ENCODE measurements at regions not wholly inside any gene's neighbourhood (a gene's known extent, or its start where the extent isn't known, plus 50 kb on each side); places are given as distances from the start of the nearest gene placed in this dataset.
"Not testable (repeated sequence)": the region's sequence is repeated elsewhere in the genome, so short reads cannot be mapped to it uniquely, and the experiment has no call there.

DNA sequence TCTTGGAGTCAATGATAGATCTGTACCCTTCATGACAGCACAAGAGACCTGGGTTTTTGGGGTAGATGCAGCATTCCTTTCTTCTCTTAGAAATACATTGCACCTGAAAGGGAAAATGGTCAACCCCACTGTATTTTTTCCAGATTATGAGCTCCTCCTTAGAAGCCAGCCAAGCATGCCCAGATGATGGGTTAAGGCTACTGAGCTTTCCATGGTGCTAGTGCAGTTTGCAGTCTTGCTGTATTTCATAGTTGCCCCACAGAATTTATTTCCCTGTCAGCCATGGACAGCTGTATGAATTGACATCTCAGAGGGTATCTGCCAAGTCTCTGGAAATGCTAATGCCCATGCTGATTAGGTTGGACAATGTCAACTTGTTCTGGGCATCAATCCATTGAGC, 73.7 kb upstream of the H2AZ1 start:
- Histone ChIP-seq H3K27ac (ENCODE audit: low read length) (no peak overlapping the region), H3K4me3 (ENCODE audit: low read length) (no peak overlapping the region), H3K9ac (ENCODE audit: low read length) (no peak overlapping the region), H3K4me1 (ENCODE audit: control insufficient read depth, low read depth, low read length) (peaks cover 12% of the 10 kb centered on the region), H3K27me3 (ENCODE audit: control insufficient read depth, insufficient read depth, low read length) (no peaks in the 10 kb centered on the region), H3K9me3 (ENCODE audit: control insufficient read depth, low read depth, low read length) (no peaks in the 10 kb centered on the region), H3K36me3 (ENCODE audit: control insufficient read depth, low read depth, low read length) (no peaks in the 10 kb centered on the region)

DNA sequence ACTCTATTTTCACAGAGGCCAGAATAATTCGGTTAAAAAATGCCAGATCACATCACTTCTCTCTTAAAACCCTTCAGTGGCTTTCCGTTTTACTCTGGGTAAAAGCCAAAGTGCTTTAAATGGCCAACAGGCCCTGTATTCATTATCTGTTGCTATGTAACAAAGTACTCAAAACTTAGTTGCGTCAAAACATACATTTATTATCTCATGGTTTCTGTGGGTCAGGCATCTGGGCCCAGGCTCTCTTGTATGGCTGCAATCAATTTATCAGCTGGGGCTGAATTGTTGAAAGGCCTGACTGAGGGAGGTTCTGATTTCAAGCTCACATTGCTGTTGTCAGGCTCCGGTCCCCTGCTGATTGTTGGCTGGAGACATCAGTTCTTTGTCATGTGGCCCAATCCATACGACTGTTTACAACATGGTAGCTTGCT, 72.7 kb upstream of the H2AZ1 start:
- Histone ChIP-seq H3K9ac (ENCODE audit: low read length) (no peak overlapping the region), H3K4me3 (ENCODE audit: low read length) (no peak overlapping the region), H3K27me3 (ENCODE audit: control insufficient read depth, insufficient read depth, low read length) (no peaks in the 10 kb centered on the region), H3K9me3 (ENCODE audit: control insufficient read depth, low read depth, low read length) (no peaks in the 10 kb centered on the region), H3K4me1 (ENCODE audit: control insufficient read depth, low read depth, low read length) (peaks cover 12% of the 10 kb centered on the region), H3K36me3 (ENCODE audit: control insufficient read depth, low read depth, low read length) (no peaks in the 10 kb centered on the region), H3K27ac (ENCODE audit: low read length) (no peak overlapping the region)

DNA sequence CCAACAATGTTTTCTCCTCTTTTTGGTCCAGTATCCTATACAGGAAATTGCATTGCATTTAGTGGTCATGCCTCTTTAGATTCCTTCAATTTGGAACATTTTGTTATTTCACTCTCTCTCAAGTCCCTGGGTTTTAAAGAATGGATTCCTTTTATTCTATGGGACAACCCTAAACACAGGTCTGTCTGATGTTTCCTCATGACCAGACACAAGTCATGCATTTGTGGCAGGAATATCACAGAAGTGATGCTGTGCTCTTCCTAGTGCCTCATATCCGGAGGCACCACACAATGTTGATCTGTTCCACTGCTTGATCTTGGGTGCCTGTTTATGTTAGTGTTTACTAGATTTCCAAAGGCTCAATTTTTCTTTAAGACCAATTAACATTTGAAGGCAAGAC, 69.7 kb upstream of the H2AZ1 start:
- no peak overlapping the region for H3K27ac ChIP-seq (ENCODE audit: low read length)
- H3K9ac ChIP-seq (ENCODE audit: low read length): no peak overlapping the region
- H3K4me3 ChIP-seq (ENCODE audit: low read length): no peak overlapping the region
- peaks cover 12% of the 10 kb centered on the region for H3K4me1 ChIP-seq (ENCODE audit: control insufficient read depth, low read depth, low read length)
- H3K27me3 ChIP-seq (ENCODE audit: control insufficient read depth, insufficient read depth, low read length): no peaks in the 10 kb centered on the region
- no peaks in the 10 kb centered on the region for H3K36me3 ChIP-seq (ENCODE audit: control insufficient read depth, low read depth, low read length)
- H3K9me3 ChIP-seq (ENCODE audit: control insufficient read depth, low read depth, low read length): no peaks in the 10 kb centered on the region

DNA sequence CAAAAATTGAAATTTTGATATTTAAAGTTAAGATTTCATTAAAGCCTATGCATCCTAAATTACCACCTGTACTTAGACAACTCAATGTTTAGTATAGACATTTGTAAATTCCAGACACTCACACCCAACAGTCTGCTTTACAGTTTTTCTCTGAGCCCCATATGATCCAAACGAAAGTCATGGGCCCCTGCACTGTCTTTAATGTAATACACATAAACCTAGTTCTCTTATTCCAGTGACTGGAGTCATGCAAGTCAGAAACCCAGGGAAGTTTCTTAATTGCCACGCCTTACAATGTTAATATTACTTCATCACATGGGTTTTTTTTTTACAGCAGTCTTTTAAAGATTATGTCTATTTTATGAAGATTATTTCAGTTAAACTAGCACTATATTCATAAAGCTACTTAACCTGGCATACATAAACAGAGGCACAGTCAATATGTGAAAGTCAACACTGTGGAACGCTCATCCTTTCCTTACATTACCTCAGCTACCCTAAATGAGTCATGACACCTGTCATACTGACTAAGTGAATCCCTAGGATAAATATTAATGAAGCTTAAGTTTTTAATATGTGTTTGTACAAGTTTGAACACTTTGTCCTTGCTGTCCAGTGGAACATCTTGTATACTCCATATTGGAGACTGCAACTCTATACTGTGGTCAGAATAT, 67.7 kb upstream of the H2AZ1 start:
- Histone ChIP-seq H3K27ac (ENCODE audit: low read length) (no peak overlapping the region), H3K36me3 (ENCODE audit: control insufficient read depth, low read depth, low read length) (no peaks in the 10 kb centered on the region), H3K27me3 (ENCODE audit: control insufficient read depth, insufficient read depth, low read length) (no peaks in the 10 kb centered on the region), H3K9me3 (ENCODE audit: control insufficient read depth, low read depth, low read length) (no peaks in the 10 kb centered on the region), H3K4me3 (ENCODE audit: low read length) (no peak overlapping the region), H3K9ac (ENCODE audit: low read length) (no peak overlapping the region), H3K4me1 (ENCODE audit: control insufficient read depth, low read depth, low read length) (peaks cover 7% of the 10 kb centered on the region)

DNA sequence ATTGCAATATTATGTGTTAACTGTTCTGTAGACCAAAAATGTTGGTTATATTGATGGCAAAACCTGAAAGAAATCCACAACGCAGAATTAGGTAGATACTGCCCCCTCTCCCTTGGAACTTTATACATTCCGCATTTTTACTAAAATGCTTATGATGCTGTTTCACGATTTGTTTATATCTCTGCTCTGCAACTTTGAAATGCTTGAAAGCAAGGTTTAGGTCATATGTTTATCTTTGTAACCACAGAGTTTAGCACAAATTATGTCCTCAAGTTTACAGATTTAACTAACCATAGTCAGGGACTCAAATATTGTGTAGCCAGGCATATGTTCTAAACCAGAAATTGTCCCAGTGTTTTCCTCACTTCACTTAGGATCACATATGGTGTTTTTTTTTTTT, 66.1 kb upstream of the H2AZ1 start:
- no peaks in the 10 kb centered on the region for H3K4me1 ChIP-seq (ENCODE audit: control insufficient read depth, low read depth, low read length)
- no peak overlapping the region for H3K4me3 ChIP-seq (ENCODE audit: low read length)
- no peak overlapping the region for H3K9ac ChIP-seq (ENCODE audit: low read length)
- no peaks in the 10 kb centered on the region for H3K36me3 ChIP-seq (ENCODE audit: control insufficient read depth, low read depth, low read length)
- no peak overlapping the region for H3K27ac ChIP-seq (ENCODE audit: low read length)
- H3K27me3 ChIP-seq (ENCODE audit: control insufficient read depth, insufficient read depth, low read length): no peaks in the 10 kb centered on the region
- no peaks in the 10 kb centered on the region for H3K9me3 ChIP-seq (ENCODE audit: control insufficient read depth, low read depth, low read length)

DNA sequence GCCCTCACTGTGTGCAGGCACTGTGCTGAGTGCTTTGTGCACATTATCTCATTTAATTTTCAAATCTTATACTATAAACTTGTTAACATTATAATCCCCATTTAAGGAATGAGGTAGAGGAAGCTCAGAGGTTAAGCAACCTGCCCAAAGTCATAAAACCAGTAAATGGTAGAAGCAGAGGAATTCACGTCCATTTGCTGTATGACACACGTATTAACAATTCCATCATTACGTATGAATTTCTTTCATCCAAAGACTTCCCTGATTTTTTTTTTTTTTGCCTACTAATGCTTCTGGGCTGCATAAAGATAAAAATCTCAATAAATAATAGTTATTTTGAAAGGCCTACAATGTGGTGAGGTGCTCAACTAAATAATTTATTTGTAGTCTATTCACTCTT, 64.5 kb upstream of the H2AZ1 start:
- Histone ChIP-seq H3K9me3 (ENCODE audit: control insufficient read depth, low read depth, low read length) (no peaks in the 10 kb centered on the region), H3K27me3 (ENCODE audit: control insufficient read depth, insufficient read depth, low read length) (no peaks in the 10 kb centered on the region), H3K36me3 (ENCODE audit: control insufficient read depth, low read depth, low read length) (no peaks in the 10 kb centered on the region), H3K9ac (ENCODE audit: low read length) (no peak overlapping the region), H3K4me3 (ENCODE audit: low read length) (no peak overlapping the region), H3K4me1 (ENCODE audit: control insufficient read depth, low read depth, low read length) (no peaks in the 10 kb centered on the region), H3K27ac (ENCODE audit: low read length) (no peak overlapping the region)

DNA sequence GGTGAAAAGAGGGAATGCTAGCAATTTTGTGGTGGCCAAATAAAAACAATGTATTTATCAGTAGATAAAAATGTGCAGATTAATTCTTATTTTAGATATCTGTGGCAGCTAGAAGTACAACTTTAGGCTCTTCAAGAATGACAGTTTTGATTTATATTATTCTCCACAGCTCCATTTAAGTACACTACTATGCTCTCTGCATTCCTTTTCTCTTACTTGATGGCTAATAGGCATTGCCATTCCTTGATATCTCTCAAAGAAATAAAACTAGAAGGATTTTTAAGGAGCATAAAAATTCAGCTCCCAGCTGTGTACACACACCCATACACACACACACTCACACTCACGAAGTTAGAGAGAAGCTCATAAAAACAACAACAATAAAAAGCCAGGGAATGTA, 59.4 kb upstream of the H2AZ1 start:
- Histone ChIP-seq H3K4me3 (ENCODE audit: low read length) (no peak overlapping the region), H3K9ac (ENCODE audit: low read length) (no peak overlapping the region), H3K27me3 (ENCODE audit: control insufficient read depth, insufficient read depth, low read length) (no peaks in the 10 kb centered on the region), H3K27ac (ENCODE audit: low read length) (no peak overlapping the region), H3K4me1 (ENCODE audit: control insufficient read depth, low read depth, low read length) (no peaks in the 10 kb centered on the region), H3K9me3 (ENCODE audit: control insufficient read depth, low read depth, low read length) (no peaks in the 10 kb centered on the region), H3K36me3 (ENCODE audit: control insufficient read depth, low read depth, low read length) (no peaks in the 10 kb centered on the region)

DNA sequence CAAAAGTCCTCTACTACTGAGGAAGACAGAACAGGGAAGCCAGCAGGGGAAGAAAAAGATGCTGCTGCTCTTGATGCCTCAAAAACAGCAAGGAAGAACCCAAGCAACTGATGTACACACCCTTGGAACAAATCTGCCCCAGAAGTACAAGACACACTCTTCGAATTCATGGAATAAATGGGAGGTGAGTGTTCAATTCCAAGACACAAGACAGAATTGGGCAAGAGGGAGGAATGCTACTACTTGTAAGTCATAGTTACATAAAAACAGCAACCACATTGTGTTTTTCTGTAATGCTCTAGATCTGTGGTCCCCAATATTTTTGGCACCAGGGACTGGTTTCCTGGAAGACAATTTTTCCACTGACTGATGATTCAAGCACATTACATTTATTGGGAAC, 58.0 kb upstream of the H2AZ1 start:
- no peaks in the 10 kb centered on the region for H3K27me3 ChIP-seq (ENCODE audit: control insufficient read depth, insufficient read depth, low read length)
- H3K36me3 ChIP-seq (ENCODE audit: control insufficient read depth, low read depth, low read length): no peaks in the 10 kb centered on the region
- H3K4me3 ChIP-seq (ENCODE audit: low read length): no peak overlapping the region
- H3K9me3 ChIP-seq (ENCODE audit: control insufficient read depth, low read depth, low read length): no peaks in the 10 kb centered on the region
- no peak overlapping the region for H3K9ac ChIP-seq (ENCODE audit: low read length)
- H3K4me1 ChIP-seq (ENCODE audit: control insufficient read depth, low read depth, low read length): no peaks in the 10 kb centered on the region
- no peak overlapping the region for H3K27ac ChIP-seq (ENCODE audit: low read length)

DNA sequence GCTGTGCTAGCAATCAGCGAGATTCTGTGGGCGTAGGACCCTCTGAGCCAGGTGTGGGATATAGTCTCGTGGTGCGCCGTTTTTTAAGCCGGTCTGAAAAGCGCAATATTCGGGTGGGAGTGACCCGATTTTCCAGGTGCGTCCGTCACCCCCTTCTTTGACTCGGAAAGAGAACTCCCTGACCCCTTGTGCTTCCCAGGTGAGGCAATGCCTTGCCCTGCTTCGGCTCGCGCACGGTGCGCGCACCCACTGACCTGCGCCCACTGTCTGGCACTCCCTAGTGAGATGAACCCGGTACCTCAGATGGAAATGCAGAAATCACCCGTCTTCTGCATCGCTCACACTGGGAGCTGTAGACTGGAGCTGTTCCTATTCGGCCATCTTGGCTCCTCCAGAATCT, 56.1 kb upstream of the H2AZ1 start:
- H3K27ac ChIP-seq (ENCODE audit: low read length); H3K9me3 ChIP-seq (ENCODE audit: control insufficient read depth, low read depth, low read length); H3K27me3 ChIP-seq (ENCODE audit: control insufficient read depth, insufficient read depth, low read length); H3K4me3 ChIP-seq (ENCODE audit: low read length); H3K4me1 ChIP-seq (ENCODE audit: control insufficient read depth, low read depth, low read length); H3K36me3 ChIP-seq (ENCODE audit: control insufficient read depth, low read depth, low read length); H3K9ac ChIP-seq (ENCODE audit: low read length): not testable (repeated sequence)
